Thymus (tissue), 11 donors: ENCODE measurements at regions not wholly inside any gene's neighbourhood (a gene's known extent, or its start where the extent isn't known, plus 50 kb on each side); places are given as distances from the start of the nearest gene placed in this dataset.
"Not testable (repeated sequence)": the region's sequence is repeated elsewhere in the genome, so short reads cannot be mapped to it uniquely, and the experiment has no call there.

Experiments
- DNase-seq, 9 donors: peaks; one replicate each; pipeline ENCODE4 v3.0.0-alpha.2; 2013; ENCODE audit warnings: low spot score in 9 of 9, low read depth in 6 of 9, missing footprints in 1 of 9
- H3K27ac ChIP-seq, 2 donors: one replicate each; pipeline ENCODE4 v1.5.1; 2013; ENCODE audit warnings: control low read depth in 1 of 2, low read depth in 1 of 2, low read length in 1 of 2, mild to moderate bottlenecking in 1 of 2, moderate library complexity in 1 of 2
- H3K27me3 ChIP-seq, 2 donors: one replicate each; pipeline ENCODE4 v1.5.1; 2013; ENCODE audit warnings: low read length in 1 of 2; ENCODE audit not compliant: control insufficient read depth in 2 of 2, insufficient read depth in 1 of 2
- H3K36me3 ChIP-seq, 2 donors: one replicate each; pipeline ENCODE4 v1.5.1; 2013; ENCODE audit warnings: low read length in 1 of 2, mild to moderate bottlenecking in 1 of 2, moderate library complexity in 1 of 2; ENCODE audit not compliant: control insufficient read depth in 2 of 2, insufficient read depth in 2 of 2
- H3K4me1 ChIP-seq, 2 donors: one replicate each; pipeline ENCODE4 v1.5.1; 2013; ENCODE audit warnings: low read length in 2 of 2; ENCODE audit not compliant: control insufficient read depth in 2 of 2, insufficient read depth in 2 of 2
- H3K4me3 ChIP-seq, 2 donors: one replicate each; pipeline ENCODE4 v1.5.1; 2013; ENCODE audit warnings: low read length in 2 of 2, control low read depth in 1 of 2, mild to moderate bottlenecking in 1 of 2
- H3K9me3 ChIP-seq, 2 donors: one replicate each; pipeline ENCODE4 v1.5.1; 2013; ENCODE audit warnings: low read length in 1 of 2, mild to moderate bottlenecking in 1 of 2; ENCODE audit not compliant: control insufficient read depth in 2 of 2, insufficient read depth in 1 of 2
- WGBS: extraction: QIAGEN DNeasy Blood & Tissue Kit; methylation state at CpG from one replicate; pipeline ENCODE4 v1.1.7; 2013; 5-methylcytosine and 5-hydroxymethylcytosine counted together
- donor health status: healthy.

DNA sequence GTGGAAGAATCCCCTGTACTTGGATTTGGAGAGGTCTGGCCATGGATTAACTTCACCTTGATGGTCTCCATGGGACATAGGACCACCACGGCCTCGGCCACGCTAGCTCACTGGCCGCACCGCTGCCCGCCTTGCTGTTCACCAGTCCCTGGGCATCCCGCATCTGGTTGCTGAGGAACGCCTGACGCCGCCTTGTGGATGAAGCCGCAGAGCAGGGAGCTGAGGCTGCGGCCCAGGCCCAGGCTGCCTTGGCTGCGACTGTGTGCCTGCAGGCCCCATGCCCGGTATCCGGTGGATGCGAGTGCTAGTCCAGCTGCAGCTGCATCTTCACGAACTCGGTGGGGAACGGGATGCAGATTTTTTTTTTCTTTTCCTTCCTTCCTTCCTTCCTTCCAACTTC is 1407.1 kb downstream of the UQCRFS1 start:
- Histone ChIP-seq H3K27me3 (no peaks in the 10 kb centered on the region), H3K9me3 (no peaks in the 10 kb centered on the region), H3K4me3 (no peak overlapping the region), H3K4me1 (no peaks in the 10 kb centered on the region), H3K36me3 (peaks cover 3 to 13% of the 10 kb centered on the region in 2 donors), H3K27ac (no peak overlapping the region)
- DNase-seq: no peak
- 98% methylated on average over 19 of the region's 19 CpGs for WGBS

DNA sequence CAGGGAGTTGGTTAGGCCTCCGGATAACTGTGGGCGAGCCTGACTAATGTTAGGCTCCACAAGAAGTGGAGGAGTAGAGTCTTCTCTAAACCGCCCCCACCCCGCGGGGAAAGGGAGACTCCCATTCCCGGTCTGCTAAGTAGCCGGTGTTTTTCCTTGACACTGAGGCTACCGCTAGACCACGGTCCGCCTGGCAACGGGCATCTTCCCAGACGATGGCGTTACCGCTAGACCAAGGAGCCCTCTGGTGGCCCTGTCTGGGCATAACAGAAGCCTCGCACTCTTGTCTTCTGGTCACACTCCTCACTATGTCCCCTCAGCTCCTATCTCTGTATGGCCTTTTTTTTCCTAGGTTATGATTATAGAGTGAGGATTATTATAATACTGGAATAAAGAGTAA is 1410.7 kb downstream of the UQCRFS1 start:
- WGBS: 75% methylated on average over 15 of the region's 15 CpGs
- H3K27me3 ChIP-seq, H3K27ac ChIP-seq, H3K4me1 ChIP-seq, H3K9me3 ChIP-seq, H3K4me3 ChIP-seq, DNase-seq: not testable (repeated sequence)
- peaks cover 3 to 20% of the 10 kb centered on the region in 2 donors for H3K36me3 ChIP-seq

DNA sequence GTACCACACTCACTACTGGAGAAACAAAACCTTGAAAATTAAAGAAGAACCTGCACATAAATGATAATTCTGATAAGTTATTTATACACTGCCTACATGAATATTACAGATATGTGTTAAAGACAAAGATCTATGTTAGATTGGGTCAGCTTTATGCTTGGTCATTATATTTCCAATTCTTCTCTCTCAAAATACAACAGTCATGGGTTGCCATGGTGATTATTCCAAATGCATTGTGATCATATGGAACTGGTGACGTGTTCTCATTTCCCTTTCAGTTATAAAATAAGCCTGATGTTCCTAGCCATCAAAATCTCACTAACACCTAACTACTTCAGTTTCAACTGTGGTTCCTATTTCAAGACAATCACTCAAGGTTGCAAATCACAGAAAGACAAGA is 1416.4 kb downstream of the UQCRFS1 start:
- no peaks in the 10 kb centered on the region for H3K27me3 ChIP-seq
- no peaks in the 10 kb centered on the region for H3K9me3 ChIP-seq
- peaks cover 0 to 8% of the 10 kb centered on the region in 2 donors for H3K36me3 ChIP-seq
- peaks cover 12 to 13% of the 10 kb centered on the region in 2 donors for H3K4me1 ChIP-seq
- H3K27ac ChIP-seq: no peak overlapping the region
- no peak overlapping the region for H3K4me3 ChIP-seq
- 99% methylated on average over 1 of the region's 1 CpG for WGBS
- DNase-seq: no peak

DNA sequence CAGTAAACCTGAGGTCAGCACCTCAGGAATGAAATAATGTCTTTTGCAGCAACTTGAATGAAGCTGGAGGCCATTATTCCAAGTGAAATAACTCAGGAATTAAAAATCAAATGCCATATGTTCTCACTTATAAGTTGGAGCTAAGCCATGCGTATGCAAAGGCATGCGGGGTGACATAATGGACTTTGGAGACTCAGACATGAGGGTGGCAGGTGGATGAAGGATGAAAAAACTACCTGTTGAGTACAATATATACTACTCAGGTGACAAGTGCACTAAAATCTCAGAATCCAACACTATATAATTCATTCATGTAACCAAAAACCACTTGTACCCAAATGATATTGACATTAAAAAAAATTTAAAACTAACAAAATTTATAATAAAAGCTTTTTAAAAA is 1416.9 kb downstream of the UQCRFS1 start:
- peaks cover 12 to 13% of the 10 kb centered on the region in 2 donors for H3K4me1 ChIP-seq
- 48% methylated on average over 2 of the region's 2 CpGs for WGBS
- DNase-seq: no peak

GRCh38 chr19:27795369-27795768 is 1417.6 kb downstream of the UQCRFS1 start:
- H3K4me3 ChIP-seq: no peak overlapping the region
- no peak for DNase-seq
- peaks cover 12 to 13% of the 10 kb centered on the region in 2 donors for H3K4me1 ChIP-seq
- no peaks in the 10 kb centered on the region for H3K27me3 ChIP-seq
- H3K9me3 ChIP-seq: no peaks in the 10 kb centered on the region
- 98% methylated on average over 2 of the region's 2 CpGs for WGBS
- peaks cover 0 to 8% of the 10 kb centered on the region in 2 donors for H3K36me3 ChIP-seq
- H3K27ac ChIP-seq: no peak overlapping the region

More for the DNA sequence above, 1416.9 kb downstream of the UQCRFS1 start:
- H3K36me3 ChIP-seq: peaks cover 0 to 8% of the 10 kb centered on the region in 2 donors
- no peaks in the 10 kb centered on the region for H3K9me3 ChIP-seq
- no peak overlapping the region for H3K4me3 ChIP-seq
- no peak overlapping the region for H3K27ac ChIP-seq
- H3K27me3 ChIP-seq: no peaks in the 10 kb centered on the region

- Histone ChIP-seq H3K4me3 (peak overlapping the region; percentile 64 to 89), H3K4me1 (peaks cover 12 to 13% of the 10 kb centered on the region in 2 donors), H3K9me3 (no peaks in the 10 kb centered on the region), H3K27ac (no peak overlapping the region), H3K36me3 (peaks cover 0 to 8% of the 10 kb centered on the region in 2 donors), H3K27me3 (no peaks in the 10 kb centered on the region)
- WGBS: 20% methylated on average over 15 of the region's 15 CpGs
- peak in 1 of 9 donors; percentile 8 for DNase-seq
Measured at GRCh38 chr19:27794494-27795042, 1418.4 kb downstream of the UQCRFS1 start.

- Histone ChIP-seq H3K27ac (peak overlapping the region; percentile 91 to 95), H3K9me3 (no peaks in the 10 kb centered on the region), H3K4me3 (peak overlapping the region; percentile 64 to 89), H3K27me3 (no peaks in the 10 kb centered on the region), H3K36me3 (peaks cover 0 to 8% of the 10 kb centered on the region in 2 donors), H3K4me1 (peaks cover 12 to 13% of the 10 kb centered on the region in 2 donors)
- WGBS: 1% methylated on average over 51 of the region's 51 CpGs
- peak; percentile 82 to 96 (median 89) for DNase-seq
Measured at GRCh38 chr19:27793644-27794493, 1419.1 kb downstream of the UQCRFS1 start.

DNA sequence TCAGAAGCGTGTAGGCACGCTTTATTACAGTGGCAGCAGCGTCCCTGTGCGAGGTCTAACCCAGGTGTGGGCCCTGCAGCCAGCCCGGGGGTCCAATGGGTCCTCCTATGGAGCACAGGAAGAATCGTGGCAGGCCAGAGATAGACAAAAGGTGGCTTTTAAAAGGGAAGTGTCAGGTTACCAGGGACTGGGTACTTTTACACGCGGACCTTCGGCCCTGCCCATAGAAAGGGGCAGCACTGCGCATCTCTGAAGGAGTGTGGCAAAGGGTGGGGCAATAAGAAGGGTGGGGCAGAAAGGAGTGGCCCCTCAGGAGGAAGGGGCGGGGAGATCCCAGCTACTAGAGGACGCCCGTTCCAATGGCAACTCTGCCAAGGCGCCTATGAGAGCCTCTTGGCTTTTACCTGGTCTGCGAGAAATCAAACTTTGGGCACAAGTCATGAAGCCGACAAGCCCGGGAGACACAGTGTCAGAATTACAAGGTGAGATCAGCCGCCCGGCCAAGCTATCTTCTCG is 1419.8 kb downstream of the UQCRFS1 start:
- Histone ChIP-seq H3K27me3 (no peaks in the 10 kb centered on the region), H3K27ac (peak overlapping the region; percentile 91 to 95), H3K4me3 (peak overlapping the region; percentile 64 to 89), H3K36me3 (peaks cover 0 to 7% of the 10 kb centered on the region in 2 donors), H3K4me1 (peaks cover 12 to 13% of the 10 kb centered on the region in 2 donors), H3K9me3 (no peaks in the 10 kb centered on the region)
- peak in 6 of 9 donors; percentile 34 to 91 (median 72) for DNase-seq
- WGBS: under 1% methylated on average over 20 of the region's 20 CpGs

DNA sequence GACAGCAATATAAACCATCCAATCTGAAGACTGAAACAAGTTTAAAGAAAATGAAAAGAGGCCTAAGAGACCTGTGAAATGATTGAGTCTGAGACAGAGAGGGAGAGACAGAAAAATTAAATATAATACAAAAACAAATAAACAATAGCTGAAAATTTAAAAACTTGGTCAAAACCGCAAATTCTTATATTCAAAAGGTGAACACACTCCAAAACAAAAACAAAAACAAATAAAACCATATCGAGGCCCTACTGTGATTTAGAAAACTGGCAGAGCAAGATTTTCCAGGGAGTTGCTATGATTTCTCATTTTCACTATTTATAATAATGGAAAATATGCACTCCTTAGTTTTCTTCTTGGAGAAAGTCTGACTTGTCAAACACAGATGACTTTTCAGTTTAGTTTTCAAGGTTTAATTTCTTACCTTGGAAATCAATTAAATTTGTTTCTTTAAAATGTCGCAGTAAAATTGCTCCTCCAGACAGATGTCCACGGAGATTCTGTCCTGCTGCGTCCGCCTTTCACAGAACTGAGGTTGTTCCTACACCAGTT is 1420.3 kb downstream of the UQCRFS1 start:
- Histone ChIP-seq H3K27ac (peak overlapping the region; percentile 91 to 95), H3K9me3 (no peaks in the 10 kb centered on the region)
- 23% methylated on average over 6 of the region's 6 CpGs for WGBS

More for the DNA sequence above, 1420.3 kb downstream of the UQCRFS1 start:
- H3K36me3 ChIP-seq: peaks cover 0 to 1% of the 10 kb centered on the region in 2 donors
- no peak for DNase-seq
- H3K27me3 ChIP-seq: no peaks in the 10 kb centered on the region
- peaks cover 12 to 13% of the 10 kb centered on the region in 2 donors for H3K4me1 ChIP-seq
- H3K4me3 ChIP-seq: peak overlapping the region; percentile 64 to 89
